ENCODE measurements at regions not wholly inside any gene's neighbourhood (a gene's known extent, or its start where the extent isn't known, plus 50 kb on each side); places are given as distances from the start of the nearest gene placed in this dataset.

- no peak for DNase-seq
- H3K9me3 ChIP-seq = no peaks in the 10 kb centered on the region
- no peak overlapping the region for H3K27ac ChIP-seq
- intact Hi-C loops (cut with DNase I) = no loop called here
- no peaks in the 10 kb centered on the region for H3K36me3 ChIP-seq
- no peak for TF ChIP-seq POLR2A (IDR thresholded peaks at IDR 0.05)
- no peak for TF ChIP-seq CTCF (IDR thresholded peaks at IDR 0.05)
- no peaks in the 10 kb centered on the region for H3K4me1 ChIP-seq
- no peak overlapping the region for H3K4me3 ChIP-seq
- WGBS, 2 donors = 64 to 72% methylated on average over 10 of the region's 10 CpGs
- no peaks in the 10 kb centered on the region for H3K27me3 ChIP-seq
Measured at GRCh38 chr2:16272038-16272788, 331.9 kb downstream of the MYCN start.

GRCh38 chr2:16271231-16271896 lies 331.0 kb downstream of the MYCN start:
- intact Hi-C loops (cut with DNase I) = no loop called here
- DNase-seq = no peak
- Histone ChIP-seq H3K27ac (no peak overlapping the region), H3K27me3 (no peaks in the 10 kb centered on the region), H3K36me3 (no peaks in the 10 kb centered on the region), H3K4me1 (no peaks in the 10 kb centered on the region), H3K9me3 (no peaks in the 10 kb centered on the region), H3K4me3 (no peak overlapping the region)
- WGBS, 2 donors = 68 to 69% methylated on average over 2 of the region's 2 CpGs
- TF ChIP-seq POLR2A (IDR thresholded peaks at IDR 0.05) = no peak
- no peak for TF ChIP-seq CTCF (IDR thresholded peaks at IDR 0.05)

GRCh38 chr2:16270441-16270840 lies 330.1 kb downstream of the MYCN start:
- TF ChIP-seq CTCF (IDR thresholded peaks at IDR 0.05) (no peak), POLR2A (IDR thresholded peaks at IDR 0.05) (no peak)
- H3K4me3 ChIP-seq = no peak overlapping the region
- no peak overlapping the region for H3K27ac ChIP-seq
- H3K27me3 ChIP-seq = no peaks in the 10 kb centered on the region
- no peak for DNase-seq
- H3K36me3 ChIP-seq = no peaks in the 10 kb centered on the region
- intact Hi-C loops (cut with DNase I) = no loop called here
- WGBS, 2 donors = 78 to 92% methylated on average over 3 of the region's 4 CpGs
- no peaks in the 10 kb centered on the region for H3K4me1 ChIP-seq
- no peaks in the 10 kb centered on the region for H3K9me3 ChIP-seq

- intact Hi-C loops (cut with DNase I) = no loop called here
- H3K4me1 ChIP-seq = no peaks in the 10 kb centered on the region
- WGBS, 2 donors = 59 to 77% methylated on average over 3 of the region's 3 CpGs
- no peak for DNase-seq
- no peaks in the 10 kb centered on the region for H3K36me3 ChIP-seq
- H3K27me3 ChIP-seq = no peaks in the 10 kb centered on the region
- H3K9me3 ChIP-seq = no peaks in the 10 kb centered on the region
- no peak overlapping the region for H3K27ac ChIP-seq
- H3K4me3 ChIP-seq = no peak overlapping the region
- no peak for TF ChIP-seq POLR2A (IDR thresholded peaks at IDR 0.05)
- TF ChIP-seq CTCF (IDR thresholded peaks at IDR 0.05) = no peak
Measured at GRCh38 chr2:16268301-16269000, 328.1 kb downstream of the MYCN start.

GRCh38 chr2:16266571-16266970 lies 326.2 kb downstream of the MYCN start:
- H3K4me3 ChIP-seq = no peak overlapping the region
- intact Hi-C loops (cut with DNase I) = no loop called here
- no peaks in the 10 kb centered on the region for H3K36me3 ChIP-seq
- no peak overlapping the region for H3K27ac ChIP-seq
- H3K4me1 ChIP-seq = no peaks in the 10 kb centered on the region
- no peaks in the 10 kb centered on the region for H3K9me3 ChIP-seq
- 68 to 80% methylated on average over 11 of the region's 11 CpGs for WGBS, 2 donors
- no peak for DNase-seq
- H3K27me3 ChIP-seq = no peaks in the 10 kb centered on the region
- no peak for TF ChIP-seq CTCF (IDR thresholded peaks at IDR 0.05)
- no peak for TF ChIP-seq POLR2A (IDR thresholded peaks at IDR 0.05)
